K562 (cell line): ENCODE measurements at regions not wholly inside any gene's neighbourhood (a gene's known extent, or its start where the extent isn't known, plus 50 kb on each side); places are given as distances from the start of the nearest gene placed in this dataset.
A peak's percentile ranks its signal among the peaks of the same experiment; 100 is the strongest.

ENCODE experiments used
- CREB1 ChIP-seq, 2 experiments: sonication (generic) in 1 of 2; formaldehyde crosslinking in 1 of 2; IDR thresholded peaks; 2 replicates each; pipeline versions ENCODE4 v1.6.1 to v1.8.0; 2012 to 2022; ENCODE audit warnings: inconsistent platforms in 1 of 2, mild to moderate bottlenecking in 1 of 2, missing genetic modification reagents in 1 of 2, moderate library complexity in 1 of 2
- ETV5 ChIP-seq: sonication (generic); formaldehyde crosslinking; IDR thresholded peaks from 2 replicates; pipeline ENCODE4 v1.4.0; 2020; ENCODE audit warnings: low read depth, mild to moderate bottlenecking, missing genetic modification reagents
- FOXM1 ChIP-seq, 2 experiments: fragments of 450-650 bp in 1 of 2; sonication (generic) in 1 of 2; formaldehyde crosslinking in 1 of 2; IDR thresholded peaks; 2 replicates each; pipeline versions ENCODE4 v1.6.1 to v1.9.0; 2017 to 2022; ENCODE audit warnings: low read depth in 2 of 2, mild to moderate bottlenecking in 2 of 2, missing genetic modification reagents in 1 of 2, moderate library complexity in 1 of 2
- MYNN ChIP-seq, 2 experiments: sonication (generic); formaldehyde crosslinking in 1 of 2; IDR thresholded peaks; 2 replicates each; pipeline versions ENCODE4 v1.5.0 to v1.6.1; 2016 to 2020; ENCODE audit warnings: antibody characterized with exemption in 1 of 2, missing genetic modification reagents in 1 of 2
- POU5F1 ChIP-seq: fragments of 150-350 bp; IDR thresholded peaks from 2 replicates; pipeline ENCODE4 v1.6.1; 2014; ENCODE audit warnings: borderline replicate concordance, low read length, low read depth, mild to moderate bottlenecking; ENCODE audit not compliant: partially characterized antibody
- PRPF4 ChIP-seq: fragments of 200-400 bp; formaldehyde crosslinking; IDR thresholded peaks from one replicate; pipeline ENCODE4 v1.6.1; 2017; ENCODE audit warnings: low read length, low read depth, mild to moderate bottlenecking; ENCODE audit not compliant: insufficient read depth, poor library complexity, severe bottlenecking
- SMAD1 ChIP-seq: fragments of 150-350 bp; IDR thresholded peaks from 2 replicates; pipeline ENCODE4 v1.6.1; 2014; ENCODE audit warnings: low read length, low read depth; ENCODE audit not compliant: partially characterized antibody
- SOX6 ChIP-seq: fragments of 450-650 bp; IDR thresholded peaks from 2 replicates; pipeline ENCODE4 v1.6.1; 2014; ENCODE audit warnings: mild to moderate bottlenecking
- TAF1 ChIP-seq: IDR thresholded peaks from 2 replicates; pipeline ENCODE4 v1.6.1; 2011; ENCODE audit warnings: mild to moderate bottlenecking, low read length, moderate library complexity; ENCODE audit not compliant: insufficient read depth, control insufficient read depth, severe bottlenecking; ENCODE audit errors: extremely low read depth
- THRB ChIP-seq: fragments of 450-650 bp; formaldehyde crosslinking; conservative IDR thresholded peaks from 2 replicates; pipeline ENCODE4 v1.4.0; 2022; ENCODE audit warnings: mild to moderate bottlenecking, missing genetic modification characterization
- ZFP91 ChIP-seq: sonication (generic); formaldehyde crosslinking; IDR thresholded peaks from 2 replicates; pipeline ENCODE4 v1.8.0; 2022; ENCODE audit warnings: mild to moderate bottlenecking, missing genetic modification reagents
- ZHX1 ChIP-seq: fragments of 150-350 bp; conservative IDR thresholded peaks from 2 replicates; pipeline ENCODE4 v1.6.1; 2014; ENCODE audit warnings: low read length

GRCh38 chr1:181142096-181142958 is 53.8 kb downstream of the IER5 start (continued):
- no peak for TF ChIP-seq POU5F1
- peak; percentile 42 for TF ChIP-seq TAF1
- no peak for TF ChIP-seq FOXM1 (IDR thresholded peaks at IDR 0.05; ENCODE audit: low read depth)
- peak; percentile 79; the same call in 1 of the 2 replicates for TF ChIP-seq FOXM1 (CRISPR knock-in tag; IDR thresholded peaks at IDR 0.05; ENCODE audit: low read depth)
- TF ChIP-seq CREB1 (IDR thresholded peaks at IDR 0.05): 0 out of 2 replicates have a peak, but pooled peaks have one; percentile 11
- no peak for TF ChIP-seq CREB1 (CRISPR knock-in tag; IDR thresholded peaks at IDR 0.05)
- TF ChIP-seq SMAD1: peak; percentile 66
- 0 out of 2 replicates have a peak, but pooled peaks have one; percentile 20 for TF ChIP-seq THRB
- TF ChIP-seq ETV5 (CRISPR knock-in tag): 0 out of 2 replicates have a peak, but pooled peaks have one; percentile 65
- TF ChIP-seq SOX6: peak; percentile 67; the same call in 1 of the 2 replicates
- TF ChIP-seq MYNN (IDR thresholded peaks at IDR 0.05): peak; percentile 60; the same call in 1 of the 2 replicates
- TF ChIP-seq MYNN (CRISPR knock-in tag; IDR thresholded peaks at IDR 0.05): no peak
- TF ChIP-seq ZHX1: peak; percentile 21
- TF ChIP-seq ZFP91: no peak; the same call in 1 of the 2 replicates
- TF ChIP-seq PRPF4: no peak
